GM23338 (cell line): ENCODE measurements at regions not wholly inside any gene's neighbourhood (a gene's known extent, or its start where the extent isn't known, plus 50 kb on each side); places are given as distances from the start of the nearest gene placed in this dataset.
A peak's percentile ranks its signal among the peaks of the same experiment; 100 is the strongest.

ENCODE experiments used
- ATAC-seq: fragments of 200-7000 bp; cut with Tn5 transposase; 3 replicates; pipeline ENCODE4 v1.9.1; 2020
- DNase-seq: peaks from one replicate; pipeline ENCODE4 v3.0.0-alpha.2; 2015; ENCODE audit warnings: low spot score
- H2AFZ ChIP-seq: fragments of 200-600 bp; sonication (generic); 2 replicates; pipeline ENCODE4 v1.8.0; 2016; ENCODE audit warnings: antibody characterized with exemption, mild to moderate bottlenecking, moderate library complexity
- H3F3A ChIP-seq: fragments of 200-600 bp; sonication (generic); replicated peaks from 2 replicates; pipeline ENCODE4 v1.8.0; 2017; ENCODE audit warnings: antibody characterized with exemption, mixed run types, low read depth
- H3K27ac ChIP-seq: fragments of 200-600 bp; sonication (generic); 2 replicates; pipeline ENCODE4 v1.6.1; 2016; ENCODE audit warnings: low read depth
- H3K27me3 ChIP-seq: fragments of 200-600 bp; sonication (generic); 2 replicates; pipeline ENCODE4 v1.8.0; 2016; ENCODE audit warnings: mild to moderate bottlenecking, mixed run types, moderate library complexity; ENCODE audit not compliant: insufficient read depth
- H3K36me3 ChIP-seq: fragments of 200-600 bp; sonication (generic); 2 replicates; pipeline ENCODE4 v1.8.0; 2016; ENCODE audit warnings: mild to moderate bottlenecking; ENCODE audit not compliant: insufficient read depth
- H3K4me1 ChIP-seq: fragments of 200-600 bp; sonication (generic); 2 replicates; pipeline ENCODE4 v1.8.0; 2016; ENCODE audit warnings: mild to moderate bottlenecking, moderate library complexity; ENCODE audit not compliant: insufficient read depth
- H3K4me2 ChIP-seq: fragments of 200-600 bp; sonication (generic); 2 replicates; pipeline ENCODE4 v1.7.1; 2017; ENCODE audit warnings: mixed run types
- H3K4me3 ChIP-seq: fragments of 200-600 bp; sonication (generic); 2 replicates; pipeline ENCODE4 v1.6.1; 2016; ENCODE audit warnings: mixed run types
- H3K79me2 ChIP-seq: fragments of 200-600 bp; sonication (generic); replicated peaks from 2 replicates; pipeline ENCODE4 v1.8.0; 2017; ENCODE audit warnings: mild to moderate bottlenecking; ENCODE audit not compliant: insufficient read depth
- H3K9me2 ChIP-seq: fragments of 200-600 bp; sonication (generic); 2 replicates; pipeline ENCODE4 v1.8.0; 2017; ENCODE audit not compliant: insufficient read depth
- H4K20me1 ChIP-seq: fragments of 200-600 bp; sonication (generic); replicated peaks from 2 replicates; pipeline ENCODE4 v1.8.0; 2017; ENCODE audit warnings: mild to moderate bottlenecking; ENCODE audit not compliant: insufficient read depth
- H3K27ac Mint-ChIP-seq: 2 replicates; pipeline ENCODE4 v1.8.0; 2020; ENCODE audit warnings: inconsistent platforms, mild to moderate bottlenecking, moderate library complexity, mixed read lengths
- H3K27me3 Mint-ChIP-seq: 3 replicates; pipeline ENCODE4 v1.8.0; 2022; ENCODE audit warnings: low read depth, mild to moderate bottlenecking, moderate library complexity, mixed read lengths, inconsistent platforms; ENCODE audit not compliant: insufficient read depth, poor library complexity
- H3K36me3 Mint-ChIP-seq: 3 replicates; pipeline ENCODE4 v1.8.0; 2021; ENCODE audit warnings: low read depth, mild to moderate bottlenecking, inconsistent platforms, moderate library complexity, mixed read lengths
- H3K4me1 Mint-ChIP-seq: 3 replicates; pipeline ENCODE4 v1.8.0; 2020; ENCODE audit warnings: mild to moderate bottlenecking, inconsistent platforms, mixed read lengths
- H3K4me3 Mint-ChIP-seq: 3 replicates; pipeline ENCODE4 v1.8.0; 2021; ENCODE audit warnings: moderate library complexity, mild to moderate bottlenecking, inconsistent platforms, mixed read lengths
- H3K9me3 Mint-ChIP-seq: 3 replicates; pipeline ENCODE4 v1.8.0; 2020; ENCODE audit warnings: moderate library complexity, mild to moderate bottlenecking, inconsistent platforms, mixed read lengths
- EZH2 ChIP-seq: fragments of 200-600 bp; sonication (generic); IDR thresholded peaks from one replicate; pipeline ENCODE4 v1.8.0; 2017; ENCODE audit warnings: antibody characterized with exemption, mild to moderate bottlenecking, low read depth; ENCODE audit not compliant: unreplicated experiment
- JUNB ChIP-seq: IDR thresholded peaks from one replicate; pipeline ENCODE4 v1.6.1; 2016; ENCODE audit warnings: antibody characterized with exemption; ENCODE audit not compliant: unreplicated experiment
- NANOG ChIP-seq: IDR thresholded peaks from 2 replicates; pipeline ENCODE4 v1.6.1; 2016; ENCODE audit warnings: antibody characterized with exemption, borderline replicate concordance
- POLR2AphosphoS5 ChIP-seq: IDR thresholded peaks from 2 replicates; pipeline ENCODE4 v1.6.1; 2016; ENCODE audit warnings: antibody characterized with exemption, low read depth
- ZNF114 ChIP-seq: fragments of 250-450 bp; sonication (Bioruptor Pico); IDR thresholded peaks from 2 replicates; pipeline ENCODE4 v1.5.0; 2020; ENCODE audit warnings: mild to moderate bottlenecking, moderate library complexity
- ZNF331 ChIP-seq: fragments of 250-450 bp; sonication (Bioruptor Pico); IDR thresholded peaks from 2 replicates; pipeline ENCODE4 v1.5.0; 2020; ENCODE audit warnings: low read depth, mild to moderate bottlenecking, moderate library complexity
- TF ChIP-seq, protein P1 (sequence below), 2 experiments: fragments of 200-600 bp in 1 of 2; sonication (generic) in 1 of 2; conservative IDR thresholded peaks; 2 replicates each; pipeline versions ENCODE4 v1.5.1 to v1.6.1; 2016 to 2017; ENCODE audit warnings: antibody characterized with exemption in 2 of 2, low read depth in 2 of 2, mild to moderate bottlenecking in 2 of 2, moderate library complexity in 1 of 2
- TF ChIP-seq, protein P2 (sequence below): IDR thresholded peaks from one replicate; pipeline ENCODE4 v1.6.1; 2018; ENCODE audit warnings: antibody characterized with exemption; ENCODE audit not compliant: unreplicated experiment
- TF ChIP-seq, protein P3 (sequence below): IDR thresholded peaks from 2 replicates; pipeline ENCODE4 v1.6.1; 2016; ENCODE audit warnings: antibody characterized with exemption

DNA sequence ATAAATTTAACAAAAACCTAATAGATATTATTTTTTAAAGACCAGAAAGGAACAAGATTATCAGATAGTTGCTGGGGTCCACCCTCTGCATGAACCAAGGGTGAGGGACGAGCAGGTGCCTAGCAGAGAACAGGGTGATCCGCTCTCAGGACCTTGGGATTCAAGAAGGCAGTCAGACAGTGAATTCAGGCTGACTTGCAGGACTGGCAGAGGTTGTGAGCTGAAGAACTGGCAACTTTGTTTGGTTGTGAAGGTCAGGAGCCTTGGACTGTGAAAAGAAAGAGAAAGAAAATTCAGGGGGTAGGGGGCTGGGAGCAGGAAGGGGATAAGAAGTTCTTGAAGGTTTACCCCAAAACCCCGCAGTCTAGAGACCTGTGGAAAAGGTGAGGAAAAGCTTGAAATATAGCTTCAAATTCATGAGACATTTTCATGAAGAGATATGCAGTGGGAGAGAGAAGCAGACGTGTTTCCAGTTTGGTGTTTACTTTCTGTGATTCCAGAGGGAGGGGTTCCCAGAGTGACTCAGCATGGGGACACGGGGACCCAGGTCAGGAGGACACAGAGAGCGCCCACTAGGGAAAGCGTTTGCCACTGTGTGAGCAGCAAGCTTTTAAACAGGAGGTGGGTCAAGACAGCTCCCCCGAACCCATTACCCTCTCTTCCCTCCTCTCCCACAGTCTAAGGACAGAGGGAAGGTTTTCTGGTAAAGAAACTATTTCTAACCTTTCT, 217.2 kb upstream of the UMPS start:
- Histone ChIP-seq H4K20me1 (no peaks in the 10 kb centered on the region), H3K27me3 (no peaks in the 10 kb centered on the region), H3K4me1 (peaks cover 11% of the 10 kb centered on the region), H3K79me2 (no peaks in the 10 kb centered on the region), H3K4me2 (peak overlapping the region; percentile 2), H3K9me2 (no peaks in the 10 kb centered on the region), H3F3A (no peaks in the 10 kb centered on the region), H3K27ac (peak overlapping the region; percentile 52), H3K4me3 (no peak overlapping the region), H3K36me3 (no peaks in the 10 kb centered on the region), H2AFZ (peak overlapping the region; percentile 84)
- peak overlapping the region; percentile 89 for H3K27ac Mint-ChIP-seq
- TF ChIP-seq, protein P1, sequence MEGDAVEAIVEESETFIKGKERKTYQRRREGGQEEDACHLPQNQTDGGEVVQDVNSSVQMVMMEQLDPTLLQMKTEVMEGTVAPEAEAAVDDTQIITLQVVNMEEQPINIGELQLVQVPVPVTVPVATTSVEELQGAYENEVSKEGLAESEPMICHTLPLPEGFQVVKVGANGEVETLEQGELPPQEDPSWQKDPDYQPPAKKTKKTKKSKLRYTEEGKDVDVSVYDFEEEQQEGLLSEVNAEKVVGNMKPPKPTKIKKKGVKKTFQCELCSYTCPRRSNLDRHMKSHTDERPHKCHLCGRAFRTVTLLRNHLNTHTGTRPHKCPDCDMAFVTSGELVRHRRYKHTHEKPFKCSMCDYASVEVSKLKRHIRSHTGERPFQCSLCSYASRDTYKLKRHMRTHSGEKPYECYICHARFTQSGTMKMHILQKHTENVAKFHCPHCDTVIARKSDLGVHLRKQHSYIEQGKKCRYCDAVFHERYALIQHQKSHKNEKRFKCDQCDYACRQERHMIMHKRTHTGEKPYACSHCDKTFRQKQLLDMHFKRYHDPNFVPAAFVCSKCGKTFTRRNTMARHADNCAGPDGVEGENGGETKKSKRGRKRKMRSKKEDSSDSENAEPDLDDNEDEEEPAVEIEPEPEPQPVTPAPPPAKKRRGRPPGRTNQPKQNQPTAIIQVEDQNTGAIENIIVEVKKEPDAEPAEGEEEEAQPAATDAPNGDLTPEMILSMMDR (conservative IDR thresholded peaks at IDR 0.05; ENCODE audit: low read depth in 2 of 2): peak; percentile 24 to 50; a peak in 3 of 4 replicates
- TF ChIP-seq, protein P2, sequence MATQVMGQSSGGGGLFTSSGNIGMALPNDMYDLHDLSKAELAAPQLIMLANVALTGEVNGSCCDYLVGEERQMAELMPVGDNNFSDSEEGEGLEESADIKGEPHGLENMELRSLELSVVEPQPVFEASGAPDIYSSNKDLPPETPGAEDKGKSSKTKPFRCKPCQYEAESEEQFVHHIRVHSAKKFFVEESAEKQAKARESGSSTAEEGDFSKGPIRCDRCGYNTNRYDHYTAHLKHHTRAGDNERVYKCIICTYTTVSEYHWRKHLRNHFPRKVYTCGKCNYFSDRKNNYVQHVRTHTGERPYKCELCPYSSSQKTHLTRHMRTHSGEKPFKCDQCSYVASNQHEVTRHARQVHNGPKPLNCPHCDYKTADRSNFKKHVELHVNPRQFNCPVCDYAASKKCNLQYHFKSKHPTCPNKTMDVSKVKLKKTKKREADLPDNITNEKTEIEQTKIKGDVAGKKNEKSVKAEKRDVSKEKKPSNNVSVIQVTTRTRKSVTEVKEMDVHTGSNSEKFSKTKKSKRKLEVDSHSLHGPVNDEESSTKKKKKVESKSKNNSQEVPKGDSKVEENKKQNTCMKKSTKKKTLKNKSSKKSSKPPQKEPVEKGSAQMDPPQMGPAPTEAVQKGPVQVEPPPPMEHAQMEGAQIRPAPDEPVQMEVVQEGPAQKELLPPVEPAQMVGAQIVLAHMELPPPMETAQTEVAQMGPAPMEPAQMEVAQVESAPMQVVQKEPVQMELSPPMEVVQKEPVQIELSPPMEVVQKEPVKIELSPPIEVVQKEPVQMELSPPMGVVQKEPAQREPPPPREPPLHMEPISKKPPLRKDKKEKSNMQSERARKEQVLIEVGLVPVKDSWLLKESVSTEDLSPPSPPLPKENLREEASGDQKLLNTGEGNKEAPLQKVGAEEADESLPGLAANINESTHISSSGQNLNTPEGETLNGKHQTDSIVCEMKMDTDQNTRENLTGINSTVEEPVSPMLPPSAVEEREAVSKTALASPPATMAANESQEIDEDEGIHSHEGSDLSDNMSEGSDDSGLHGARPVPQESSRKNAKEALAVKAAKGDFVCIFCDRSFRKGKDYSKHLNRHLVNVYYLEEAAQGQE: no peak
- TF ChIP-seq POLR2AphosphoS5 (no peak), NANOG (no peak), ZNF114 (CRISPR knock-in tag) (no peak), EZH2 (no peak)
- TF ChIP-seq, protein P3, sequence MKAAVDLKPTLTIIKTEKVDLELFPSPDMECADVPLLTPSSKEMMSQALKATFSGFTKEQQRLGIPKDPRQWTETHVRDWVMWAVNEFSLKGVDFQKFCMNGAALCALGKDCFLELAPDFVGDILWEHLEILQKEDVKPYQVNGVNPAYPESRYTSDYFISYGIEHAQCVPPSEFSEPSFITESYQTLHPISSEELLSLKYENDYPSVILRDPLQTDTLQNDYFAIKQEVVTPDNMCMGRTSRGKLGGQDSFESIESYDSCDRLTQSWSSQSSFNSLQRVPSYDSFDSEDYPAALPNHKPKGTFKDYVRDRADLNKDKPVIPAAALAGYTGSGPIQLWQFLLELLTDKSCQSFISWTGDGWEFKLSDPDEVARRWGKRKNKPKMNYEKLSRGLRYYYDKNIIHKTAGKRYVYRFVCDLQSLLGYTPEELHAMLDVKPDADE: no peak
- DNase-seq: peak; percentile 57
- peak; percentile 81 for ATAC-seq
- no peak overlapping the region for H3K4me3 Mint-ChIP-seq
- no peaks in the 10 kb centered on the region for H3K9me3 Mint-ChIP-seq
- no peaks in the 10 kb centered on the region for H3K27me3 Mint-ChIP-seq
- H3K4me1 Mint-ChIP-seq: peaks cover 14% of the 10 kb centered on the region
- no peaks in the 10 kb centered on the region for H3K36me3 Mint-ChIP-seq

DNA sequence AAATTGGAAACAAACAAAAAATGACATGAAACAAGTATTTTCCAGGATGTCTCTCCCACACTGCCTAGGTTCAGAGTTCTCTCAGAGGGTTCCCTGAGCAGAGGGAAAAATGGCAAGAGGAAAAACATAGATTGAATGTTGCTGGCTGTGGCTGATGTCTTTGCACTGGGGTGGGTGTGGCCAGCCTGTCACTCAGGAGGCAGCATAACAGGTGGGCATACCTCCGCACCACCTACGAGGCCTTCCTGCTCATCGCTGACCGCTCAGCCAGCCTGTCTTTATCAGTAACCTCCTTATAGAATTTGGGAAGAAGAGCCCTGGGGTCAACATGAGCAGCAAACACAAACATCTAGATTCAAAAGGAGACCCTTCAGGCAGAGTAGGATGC, 216.6 kb upstream of the UMPS start:
- no peak overlapping the region for H3K4me3 Mint-ChIP-seq
- Histone ChIP-seq H3K4me1 (peaks cover 11% of the 10 kb centered on the region), H3K9me2 (peaks cover 3% of the 10 kb centered on the region; the same call in 1 of the 2 replicates), H3F3A (no peaks in the 10 kb centered on the region), H3K36me3 (no peaks in the 10 kb centered on the region), H3K27ac (peak overlapping the region; percentile 52), H3K4me3 (no peak overlapping the region), H2AFZ (peak overlapping the region; percentile 84), H3K79me2 (no peaks in the 10 kb centered on the region), H3K27me3 (no peaks in the 10 kb centered on the region), H3K4me2 (no peak overlapping the region), H4K20me1 (no peaks in the 10 kb centered on the region)
- DNase-seq (peak; percentile 77), ATAC-seq (peak; percentile 99)
- peaks cover 14% of the 10 kb centered on the region for H3K4me1 Mint-ChIP-seq
- H3K36me3 Mint-ChIP-seq: no peaks in the 10 kb centered on the region
- H3K9me3 Mint-ChIP-seq: no peaks in the 10 kb centered on the region
- H3K27ac Mint-ChIP-seq: peak overlapping the region; percentile 89; the same call in 1 of the 2 replicates
- H3K27me3 Mint-ChIP-seq: no peaks in the 10 kb centered on the region
- TF ChIP-seq ZNF331 (CRISPR knock-in tag) (no peak), JUNB (no peak), NANOG (no peak), POLR2AphosphoS5 (no peak)
- TF ChIP-seq, protein P2: no peak
- TF ChIP-seq, protein P1 (conservative IDR thresholded peaks at IDR 0.05; ENCODE audit: low read depth in 2 of 2): no peak
